ENCODE measurements at regions not wholly inside any gene's neighbourhood (a gene's known extent, or its start where the extent isn't known, plus 50 kb on each side); places are given as distances from the start of the nearest gene placed in this dataset.

- Histone ChIP-seq H3K36me3 (ENCODE audit: control insufficient read depth in 2 of 2, insufficient read depth in 2 of 2, low read length in 2 of 2) (no peaks in the 10 kb centered on the region), H3K27me3 (ENCODE audit: control insufficient read depth in 2 of 2, insufficient read depth in 2 of 2, low read length in 2 of 2) (no peaks in the 10 kb centered on the region), H3K4me1 (ENCODE audit: control insufficient read depth in 2 of 2, insufficient read depth in 2 of 2, low read length in 2 of 2) (no peaks in the 10 kb centered on the region), H3K27ac (ENCODE audit: low read depth in 2 of 2, low read length in 2 of 2) (no peak overlapping the region), H3K9ac (ENCODE audit: low read depth in 1 of 2, low read length in 2 of 2) (no peak overlapping the region), H3K4me3 (ENCODE audit: low read length in 2 of 2) (no peak overlapping the region), H3K9me3 (ENCODE audit: control insufficient read depth in 2 of 2, low read length in 2 of 2) (peaks cover 0 to 3% of the 10 kb centered on the region in 2 donors)
Observed at GRCh38 chr21:24153137-24153536, 1454.1 kb downstream of the MRPL39 start.

GRCh38 chr21:24150753-24151152, 1456.5 kb downstream of the MRPL39 start:
- H3K9ac ChIP-seq (ENCODE audit: low read depth in 1 of 2, low read length in 2 of 2): no peak overlapping the region
- H3K27ac ChIP-seq (ENCODE audit: low read depth in 2 of 2, low read length in 2 of 2): no peak overlapping the region
- H3K36me3 ChIP-seq (ENCODE audit: control insufficient read depth in 2 of 2, insufficient read depth in 2 of 2, low read length in 2 of 2): no peaks in the 10 kb centered on the region

GRCh38 chr21:24148461-24148860, 1458.8 kb downstream of the MRPL39 start:
- H3K36me3 ChIP-seq (ENCODE audit: control insufficient read depth in 2 of 2, insufficient read depth in 2 of 2, low read length in 2 of 2): no peaks in the 10 kb centered on the region
- H3K4me1 ChIP-seq (ENCODE audit: control insufficient read depth in 2 of 2, insufficient read depth in 2 of 2, low read length in 2 of 2): no peaks in the 10 kb centered on the region
- no peaks in the 10 kb centered on the region for H3K27me3 ChIP-seq (ENCODE audit: control insufficient read depth in 2 of 2, insufficient read depth in 2 of 2, low read length in 2 of 2)
- H3K9ac ChIP-seq (ENCODE audit: low read depth in 1 of 2, low read length in 2 of 2): no peak overlapping the region
- H3K4me3 ChIP-seq (ENCODE audit: low read length in 2 of 2): no peak overlapping the region
- no peak overlapping the region for H3K27ac ChIP-seq (ENCODE audit: low read depth in 2 of 2, low read length in 2 of 2)
- H3K9me3 ChIP-seq (ENCODE audit: control insufficient read depth in 2 of 2, low read length in 2 of 2): peaks cover 0 to 3% of the 10 kb centered on the region in 2 donors

More at GRCh38 chr21:24150753-24151152, 1456.5 kb downstream of the MRPL39 start:
- no peaks in the 10 kb centered on the region for H3K27me3 ChIP-seq (ENCODE audit: control insufficient read depth in 2 of 2, insufficient read depth in 2 of 2, low read length in 2 of 2)
- peaks cover 0 to 3% of the 10 kb centered on the region in 2 donors for H3K9me3 ChIP-seq (ENCODE audit: control insufficient read depth in 2 of 2, low read length in 2 of 2)
- no peak overlapping the region for H3K4me3 ChIP-seq (ENCODE audit: low read length in 2 of 2)
- no peaks in the 10 kb centered on the region for H3K4me1 ChIP-seq (ENCODE audit: control insufficient read depth in 2 of 2, insufficient read depth in 2 of 2, low read length in 2 of 2)

- Histone ChIP-seq H3K27ac (ENCODE audit: low read depth in 2 of 2, low read length in 2 of 2) (no peak overlapping the region), H3K9ac (ENCODE audit: low read depth in 1 of 2, low read length in 2 of 2) (no peak overlapping the region), H3K4me3 (ENCODE audit: low read length in 2 of 2) (no peak overlapping the region), H3K36me3 (ENCODE audit: control insufficient read depth in 2 of 2, insufficient read depth in 2 of 2, low read length in 2 of 2) (no peaks in the 10 kb centered on the region), H3K27me3 (ENCODE audit: control insufficient read depth in 2 of 2, insufficient read depth in 2 of 2, low read length in 2 of 2) (no peaks in the 10 kb centered on the region), H3K4me1 (ENCODE audit: control insufficient read depth in 2 of 2, insufficient read depth in 2 of 2, low read length in 2 of 2) (no peaks in the 10 kb centered on the region), H3K9me3 (ENCODE audit: control insufficient read depth in 2 of 2, low read length in 2 of 2) (peaks cover 0 to 3% of the 10 kb centered on the region in 2 donors)
Observed at GRCh38 chr21:24147674-24148073, 1459.6 kb downstream of the MRPL39 start.

- H3K4me3 ChIP-seq (ENCODE audit: low read length in 2 of 2): no peak overlapping the region
- no peak overlapping the region for H3K9ac ChIP-seq (ENCODE audit: low read depth in 1 of 2, low read length in 2 of 2)
- H3K27me3 ChIP-seq (ENCODE audit: control insufficient read depth in 2 of 2, insufficient read depth in 2 of 2, low read length in 2 of 2): no peaks in the 10 kb centered on the region
- peaks cover 4 to 5% of the 10 kb centered on the region in 2 donors for H3K9me3 ChIP-seq (ENCODE audit: control insufficient read depth in 2 of 2, low read length in 2 of 2)
- no peaks in the 10 kb centered on the region for H3K4me1 ChIP-seq (ENCODE audit: control insufficient read depth in 2 of 2, insufficient read depth in 2 of 2, low read length in 2 of 2)
- no peaks in the 10 kb centered on the region for H3K36me3 ChIP-seq (ENCODE audit: control insufficient read depth in 2 of 2, insufficient read depth in 2 of 2, low read length in 2 of 2)
- H3K27ac ChIP-seq (ENCODE audit: low read depth in 2 of 2, low read length in 2 of 2): no peak overlapping the region
Observed at GRCh38 chr21:24131056-24131455, 1476.2 kb downstream of the MRPL39 start.

- Histone ChIP-seq H3K27me3 (ENCODE audit: control insufficient read depth in 2 of 2, insufficient read depth in 2 of 2, low read length in 2 of 2) (no peaks in the 10 kb centered on the region), H3K27ac (ENCODE audit: low read depth in 2 of 2, low read length in 2 of 2) (no peak overlapping the region), H3K4me3 (ENCODE audit: low read length in 2 of 2) (no peak overlapping the region), H3K4me1 (ENCODE audit: control insufficient read depth in 2 of 2, insufficient read depth in 2 of 2, low read length in 2 of 2) (no peaks in the 10 kb centered on the region), H3K9ac (ENCODE audit: low read depth in 1 of 2, low read length in 2 of 2) (no peak overlapping the region), H3K9me3 (ENCODE audit: control insufficient read depth in 2 of 2, low read length in 2 of 2) (peaks cover 4 to 5% of the 10 kb centered on the region in 2 donors), H3K36me3 (ENCODE audit: control insufficient read depth in 2 of 2, insufficient read depth in 2 of 2, low read length in 2 of 2) (no peaks in the 10 kb centered on the region)
Observed at GRCh38 chr21:24127651-24128050, 1479.6 kb downstream of the MRPL39 start.

GRCh38 chr21:24123785-24124184, 1483.5 kb downstream of the MRPL39 start:
- Histone ChIP-seq H3K9ac (ENCODE audit: low read depth in 1 of 2, low read length in 2 of 2) (no peak overlapping the region), H3K9me3 (ENCODE audit: control insufficient read depth in 2 of 2, low read length in 2 of 2) (peaks cover 1 to 2% of the 10 kb centered on the region in 2 donors), H3K4me1 (ENCODE audit: control insufficient read depth in 2 of 2, insufficient read depth in 2 of 2, low read length in 2 of 2) (no peaks in the 10 kb centered on the region), H3K4me3 (ENCODE audit: low read length in 2 of 2) (no peak overlapping the region), H3K36me3 (ENCODE audit: control insufficient read depth in 2 of 2, insufficient read depth in 2 of 2, low read length in 2 of 2) (no peaks in the 10 kb centered on the region), H3K27me3 (ENCODE audit: control insufficient read depth in 2 of 2, insufficient read depth in 2 of 2, low read length in 2 of 2) (no peaks in the 10 kb centered on the region), H3K27ac (ENCODE audit: low read depth in 2 of 2, low read length in 2 of 2) (no peak overlapping the region)

GRCh38 chr21:24118738-24119459, 1488.4 kb downstream of the MRPL39 start:
- Histone ChIP-seq H3K9ac (ENCODE audit: low read depth in 1 of 2, low read length in 2 of 2) (no peak overlapping the region), H3K9me3 (ENCODE audit: control insufficient read depth in 2 of 2, low read length in 2 of 2) (no peaks in the 10 kb centered on the region), H3K4me3 (ENCODE audit: low read length in 2 of 2) (no peak overlapping the region), H3K27me3 (ENCODE audit: control insufficient read depth in 2 of 2, insufficient read depth in 2 of 2, low read length in 2 of 2) (no peaks in the 10 kb centered on the region), H3K4me1 (ENCODE audit: control insufficient read depth in 2 of 2, insufficient read depth in 2 of 2, low read length in 2 of 2) (no peaks in the 10 kb centered on the region), H3K36me3 (ENCODE audit: control insufficient read depth in 2 of 2, insufficient read depth in 2 of 2, low read length in 2 of 2) (no peaks in the 10 kb centered on the region), H3K27ac (ENCODE audit: low read depth in 2 of 2, low read length in 2 of 2) (no peak overlapping the region)

GRCh38 chr21:24115141-24115540, 1492.1 kb downstream of the MRPL39 start:
- Histone ChIP-seq H3K27me3 (ENCODE audit: control insufficient read depth in 2 of 2, insufficient read depth in 2 of 2, low read length in 2 of 2) (no peaks in the 10 kb centered on the region), H3K9ac (ENCODE audit: low read depth in 1 of 2, low read length in 2 of 2) (no peak overlapping the region), H3K27ac (ENCODE audit: low read depth in 2 of 2, low read length in 2 of 2) (no peak overlapping the region), H3K36me3 (ENCODE audit: control insufficient read depth in 2 of 2, insufficient read depth in 2 of 2, low read length in 2 of 2) (no peaks in the 10 kb centered on the region), H3K9me3 (ENCODE audit: control insufficient read depth in 2 of 2, low read length in 2 of 2) (peaks cover 0 to 2% of the 10 kb centered on the region in 2 donors), H3K4me1 (ENCODE audit: control insufficient read depth in 2 of 2, insufficient read depth in 2 of 2, low read length in 2 of 2) (no peaks in the 10 kb centered on the region), H3K4me3 (ENCODE audit: low read length in 2 of 2) (no peak overlapping the region)

- Histone ChIP-seq H3K9ac (ENCODE audit: low read depth in 1 of 2, low read length in 2 of 2) (no peak overlapping the region), H3K9me3 (ENCODE audit: control insufficient read depth in 2 of 2, low read length in 2 of 2) (peaks cover 0 to 2% of the 10 kb centered on the region in 2 donors), H3K4me3 (ENCODE audit: low read length in 2 of 2) (no peak overlapping the region), H3K4me1 (ENCODE audit: control insufficient read depth in 2 of 2, insufficient read depth in 2 of 2, low read length in 2 of 2) (no peaks in the 10 kb centered on the region), H3K36me3 (ENCODE audit: control insufficient read depth in 2 of 2, insufficient read depth in 2 of 2, low read length in 2 of 2) (no peaks in the 10 kb centered on the region), H3K27me3 (ENCODE audit: control insufficient read depth in 2 of 2, insufficient read depth in 2 of 2, low read length in 2 of 2) (no peaks in the 10 kb centered on the region), H3K27ac (ENCODE audit: low read depth in 2 of 2, low read length in 2 of 2) (no peak overlapping the region)
Observed at GRCh38 chr21:24112020-24112419, 1495.3 kb downstream of the MRPL39 start.
